ENCODE measurements at regions not wholly inside any gene's neighbourhood (a gene's known extent, or its start where the extent isn't known, plus 50 kb on each side); places are given as distances from the start of the nearest gene placed in this dataset.

DNA sequence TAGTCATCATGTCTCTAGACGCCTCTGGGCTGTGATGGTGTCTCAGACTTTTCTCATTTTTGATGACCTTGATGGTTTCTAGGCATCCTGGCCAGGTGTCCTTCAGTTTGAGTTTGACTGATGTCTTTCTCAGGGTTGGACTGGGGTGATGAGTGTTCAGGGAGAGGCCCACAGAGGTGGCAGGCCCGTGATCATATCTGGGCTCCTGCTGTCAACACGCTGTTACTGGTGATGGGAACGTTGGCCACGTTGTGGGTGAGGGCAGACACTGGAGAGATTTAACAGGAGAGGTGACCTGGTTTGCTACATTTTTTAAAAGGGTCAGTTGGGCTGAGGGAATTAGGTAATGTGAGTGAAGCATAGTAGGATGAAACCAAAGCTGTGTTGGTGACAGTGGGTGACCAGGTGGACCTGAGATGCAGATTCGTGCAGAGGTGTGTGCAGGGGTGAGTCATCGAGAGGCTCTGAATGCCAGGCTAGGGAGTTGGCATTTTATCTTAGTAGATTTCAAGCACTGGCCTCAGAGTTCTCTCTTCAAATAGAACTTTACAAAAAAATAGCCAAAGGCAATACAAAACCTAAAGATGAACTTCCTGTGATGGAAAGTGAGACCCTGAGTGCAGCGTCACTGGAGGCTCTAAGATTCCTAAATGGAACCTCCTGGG is 174.1 kb downstream of the CDH26 start:
- FAIRE-seq: no peak

DNA sequence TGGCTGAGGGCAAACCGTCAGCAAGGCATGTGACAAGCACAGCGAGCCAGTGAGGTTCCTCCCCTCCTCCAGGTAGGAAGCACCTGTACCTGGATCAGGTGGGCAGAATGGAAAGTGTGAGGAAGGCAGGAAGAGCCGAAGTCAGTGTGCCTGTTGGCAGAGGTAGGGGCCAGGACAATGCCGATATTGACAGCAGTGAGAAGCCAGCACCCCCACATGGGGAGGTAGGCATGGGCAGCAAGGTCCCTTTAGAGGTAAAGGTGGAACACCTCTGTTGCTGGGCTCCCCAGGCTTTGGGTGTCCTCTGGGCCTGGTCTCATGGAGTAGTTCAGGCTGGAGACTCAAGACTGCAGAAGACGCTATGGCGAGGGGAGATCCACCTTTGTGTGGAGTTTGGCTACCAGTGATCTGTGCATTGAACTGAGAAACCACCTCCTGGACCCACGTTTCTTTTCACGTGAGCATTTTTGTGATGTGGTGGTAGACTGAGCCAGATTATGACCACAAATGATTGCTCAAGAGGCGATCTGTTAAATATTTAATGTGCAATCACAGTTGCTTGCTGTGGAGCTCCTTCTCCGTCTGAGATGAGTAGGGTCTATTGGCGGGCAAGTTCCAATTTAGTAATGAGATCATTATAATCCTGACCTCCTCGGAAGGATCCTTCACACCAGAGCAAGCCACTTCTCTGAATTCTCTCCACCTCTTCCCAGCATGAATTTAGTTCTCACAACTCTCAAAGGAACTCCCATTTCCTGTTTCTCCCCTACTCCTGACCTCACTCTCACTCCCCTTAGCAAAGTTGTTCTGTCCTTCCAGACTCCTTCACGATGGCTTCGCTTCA is 174.8 kb downstream of the CDH26 start:
- no peak for FAIRE-seq

GRCh38 chr20:60135276-60135675 is 177.1 kb downstream of the CDH26 start:
- FAIRE-seq: no peak

GRCh38 chr20:60136645-60137401 is 178.6 kb downstream of the CDH26 start:
- FAIRE-seq: no peak

GRCh38 chr20:60137657-60138245 is 179.5 kb downstream of the CDH26 start:
- FAIRE-seq: no peak

DNA sequence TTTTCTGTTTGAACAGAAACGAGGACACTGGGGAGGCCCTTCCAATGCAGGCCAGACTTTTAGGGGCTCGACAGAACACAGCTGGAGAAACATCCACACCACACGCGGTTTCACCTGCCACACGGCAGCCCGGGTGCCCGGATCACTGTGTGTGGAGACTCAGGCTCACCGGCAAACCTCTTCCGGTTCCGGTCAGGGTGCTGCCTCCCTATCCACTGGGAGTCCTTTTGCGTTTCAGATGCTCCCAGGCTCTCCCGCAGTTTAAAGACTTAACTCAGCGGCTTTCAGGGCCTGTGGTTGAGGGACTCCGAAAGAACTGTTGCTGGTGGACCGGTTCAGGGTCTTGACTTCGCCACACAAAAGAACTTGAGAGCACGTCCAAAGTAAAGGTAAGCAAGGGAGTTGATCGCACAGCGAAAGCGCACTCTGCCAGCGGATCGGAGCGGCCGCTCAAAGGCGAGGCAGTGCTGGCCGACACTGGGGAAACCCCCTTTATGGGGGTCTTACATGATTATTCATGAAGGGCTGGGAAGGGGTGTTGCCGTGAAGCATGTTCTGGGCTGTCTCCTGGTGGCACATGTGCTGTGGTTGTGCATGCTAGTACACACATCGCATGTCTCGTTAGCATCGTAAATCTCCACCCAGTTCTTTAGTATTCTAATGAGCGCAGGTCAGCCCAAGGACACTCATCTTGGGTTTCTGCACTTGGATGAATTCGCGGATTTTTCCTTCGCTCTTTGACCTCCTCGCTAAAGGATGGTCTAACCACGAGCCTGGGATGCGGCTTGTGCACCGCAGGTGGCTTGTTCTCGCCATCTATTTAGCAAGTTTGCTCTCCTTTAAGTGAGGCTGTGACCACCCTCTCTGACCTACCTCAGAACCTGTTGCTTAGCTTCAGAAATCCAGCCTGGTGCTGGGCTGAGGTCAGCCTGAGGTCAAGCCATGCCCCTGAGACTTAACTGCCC is 180.3 kb downstream of the CDH26 start:
- no peak for FAIRE-seq

DNA sequence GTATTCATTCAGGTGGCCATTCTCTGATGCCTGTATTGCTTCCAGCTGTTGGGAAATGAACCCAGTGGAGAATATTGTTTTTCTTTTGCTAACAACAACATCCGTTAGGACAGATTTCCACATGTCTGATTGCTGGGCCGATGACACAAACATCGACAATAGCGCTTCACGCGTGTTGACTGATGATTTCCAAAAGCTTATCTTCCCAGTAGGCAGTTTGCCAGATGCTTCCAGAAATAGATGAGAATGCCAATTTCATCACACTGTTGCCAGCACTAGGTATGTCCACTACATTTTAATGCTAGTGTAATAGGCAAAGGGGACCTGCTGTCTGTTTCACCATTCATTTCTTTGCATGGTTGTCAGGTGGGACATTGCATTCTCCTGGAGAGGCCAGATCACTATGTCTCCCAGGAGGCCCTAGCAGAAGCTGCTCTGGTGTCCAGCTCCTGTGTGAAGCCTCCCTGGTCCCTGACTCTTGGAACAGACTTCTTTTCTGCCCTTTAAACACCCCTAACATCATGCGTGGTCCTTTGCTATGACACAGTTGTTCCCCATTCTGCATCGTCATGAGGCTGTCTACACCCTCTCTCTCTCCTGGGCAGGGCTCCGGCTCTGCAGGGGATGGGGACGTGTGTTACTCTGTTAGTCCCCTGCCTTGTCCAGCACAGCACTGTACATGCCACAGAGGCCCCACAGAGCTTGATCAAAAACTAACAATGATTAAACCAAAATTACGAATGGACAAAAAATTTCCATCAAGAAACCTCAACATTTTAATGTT is 181.6 kb downstream of the CDH26 start:
- FAIRE-seq: no peak

GRCh38 chr20:60142587-60142986 is 184.4 kb downstream of the CDH26 start:
- no peak for FAIRE-seq

GRCh38 chr20:60143261-60143842 is 185.1 kb downstream of the CDH26 start:
- FAIRE-seq: no peak

- no peak for FAIRE-seq
Measured at GRCh38 chr20:60144404-60144803, 186.2 kb downstream of the CDH26 start.

GRCh38 chr20:60144974-60145527 is 186.8 kb downstream of the CDH26 start:
- FAIRE-seq: no peak

GRCh38 chr20:60147004-60147403 is 188.8 kb downstream of the CDH26 start:
- no peak for FAIRE-seq

DNA sequence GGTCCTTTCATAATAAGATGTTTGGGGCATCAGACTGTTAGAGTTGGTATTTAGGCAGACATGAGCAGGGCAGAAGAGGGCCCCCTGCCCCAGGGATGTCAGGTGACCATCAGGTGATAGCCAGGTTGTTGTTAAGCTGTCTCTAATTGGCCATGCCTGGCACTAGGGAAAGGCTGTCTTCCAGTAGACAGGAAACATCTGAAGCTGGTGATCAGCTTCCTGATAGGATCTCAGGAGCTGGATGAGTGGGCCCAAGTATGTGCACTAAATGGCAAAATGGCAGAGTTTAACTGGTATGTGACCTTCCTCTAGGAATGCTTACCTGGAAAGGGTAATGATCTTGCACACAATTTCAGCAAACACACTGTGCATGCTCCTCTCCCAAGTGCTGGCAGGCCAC is 190.7 kb downstream of the CDH26 start:
- FAIRE-seq: no peak

DNA sequence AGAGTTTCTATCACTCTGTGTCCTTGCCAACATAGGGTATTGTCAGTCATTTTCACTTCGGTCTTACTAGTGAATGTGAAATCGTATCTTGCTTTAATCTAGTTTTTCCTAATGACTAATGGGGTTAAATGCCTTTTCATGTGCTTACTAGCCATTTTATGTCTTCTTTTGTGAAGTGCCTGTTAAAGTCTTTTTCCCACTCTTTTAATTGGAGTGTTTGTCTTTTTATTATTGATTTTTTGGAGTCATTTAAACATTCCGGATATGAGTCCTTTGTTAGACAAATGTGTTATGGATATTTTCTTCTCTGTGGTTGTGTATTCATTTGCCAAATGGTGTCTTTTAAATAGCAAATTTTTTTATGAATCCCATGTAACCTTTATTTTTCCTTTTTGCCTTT is 194.6 kb downstream of the CDH26 start:
- FAIRE-seq: no peak

DNA sequence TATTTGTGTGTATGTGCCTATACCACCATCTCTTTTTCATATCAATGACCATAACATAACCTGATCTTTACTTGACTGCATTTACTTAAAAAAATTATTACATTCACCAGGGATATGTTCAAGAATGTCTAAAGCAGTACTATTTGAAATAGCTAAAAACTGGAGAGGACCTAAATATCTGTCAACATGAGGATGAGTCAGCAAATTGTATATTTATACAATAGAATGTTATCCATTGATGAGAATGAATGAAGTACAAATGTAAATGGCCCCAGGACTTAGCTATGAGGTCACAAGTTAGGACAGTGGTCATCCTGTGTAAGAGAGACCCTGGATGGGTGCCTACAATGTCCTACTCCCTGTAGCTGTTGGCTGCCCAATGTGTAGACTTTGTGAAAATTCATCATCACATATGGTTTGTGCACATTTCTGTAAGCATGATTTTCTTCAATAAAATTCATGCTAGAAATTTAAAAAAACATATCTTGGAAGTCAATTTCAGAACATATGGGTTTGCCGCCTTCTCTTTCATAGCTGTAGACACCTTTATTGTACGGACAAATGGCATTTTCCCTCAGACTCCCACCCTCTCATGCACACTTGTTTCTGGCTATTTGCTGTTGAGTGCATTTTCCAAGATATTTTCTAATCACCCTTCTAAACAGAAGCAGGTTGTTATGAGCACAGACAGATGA is 202.4 kb downstream of the CDH26 start:
- FAIRE-seq: no peak

GRCh38 chr20:60167812-60168211 is 209.6 kb downstream of the CDH26 start:
- FAIRE-seq: no peak

DNA sequence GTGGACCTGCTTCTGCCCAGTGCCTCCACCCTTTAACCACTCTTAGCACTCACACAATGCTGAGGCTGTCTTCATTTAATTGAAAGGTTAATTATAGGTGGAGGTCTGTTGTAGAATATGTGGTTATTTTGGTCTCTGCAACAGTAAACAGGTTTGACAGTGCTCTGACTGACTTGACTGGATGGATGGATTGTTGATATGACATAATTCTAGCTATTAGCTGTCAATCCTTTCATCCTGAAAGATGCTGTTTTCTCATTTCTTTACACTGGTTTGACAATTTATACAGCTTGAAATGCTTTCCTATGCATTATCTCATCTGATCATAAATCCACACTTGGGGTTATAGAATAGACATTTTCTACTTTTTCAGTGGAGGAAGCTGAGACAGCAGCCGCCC is 210.7 kb downstream of the CDH26 start:
- FAIRE-seq: no peak

DNA sequence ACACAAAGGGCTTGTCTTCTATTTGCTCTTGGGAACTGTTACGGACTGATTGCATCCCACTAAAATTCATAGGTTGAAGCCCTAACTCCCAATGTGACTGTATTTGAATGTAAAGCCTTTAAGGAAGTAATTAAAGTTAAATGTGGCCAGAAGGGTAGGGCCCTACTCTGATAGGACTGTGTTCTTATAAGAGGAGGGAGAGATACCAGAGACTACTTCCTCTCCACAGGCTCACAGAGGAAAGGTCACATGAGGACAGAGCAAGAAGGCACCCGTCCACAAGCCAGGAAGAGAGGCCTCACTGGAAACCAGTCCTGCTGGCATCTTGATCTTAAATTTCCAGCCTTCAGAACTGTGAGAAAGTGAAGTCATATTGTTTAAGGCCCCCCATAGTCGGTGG is 211.9 kb downstream of the CDH26 start:
- no peak for FAIRE-seq

DNA sequence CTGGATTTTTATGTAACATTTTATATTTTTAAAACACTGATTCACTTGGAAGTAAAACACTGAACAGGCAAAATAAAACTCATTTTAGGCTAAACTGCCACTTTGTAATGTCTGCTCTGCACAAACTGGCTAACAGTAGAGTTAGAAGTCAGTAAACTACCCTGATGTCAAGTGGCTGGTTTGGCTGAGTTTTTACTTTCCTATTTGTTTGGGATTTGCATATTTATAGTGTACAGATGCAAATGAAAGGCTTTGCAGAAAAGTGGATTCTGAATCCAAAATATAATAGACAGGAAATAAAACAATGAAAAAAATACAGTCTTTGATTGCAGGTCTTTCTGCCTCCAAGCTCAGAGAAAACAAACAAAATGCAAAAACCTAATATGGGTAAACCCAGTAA is 213.1 kb downstream of the CDH26 start:
- no peak for FAIRE-seq

- FAIRE-seq: no peak
Measured at GRCh38 chr20:60171738-60172137, 213.5 kb downstream of the CDH26 start.

Data from G401.6 (cell line).